HG03354 (cell line): ENCODE measurements at regions not wholly inside any gene's neighbourhood (a gene's known extent, or its start where the extent isn't known, plus 50 kb on each side); places are given as distances from the start of the nearest gene placed in this dataset.

ENCODE experiments used
- ATAC-seq: cut with Tn5 transposase; IDR thresholded peaks from one replicate; pipeline ENCODE4 v1.9.1; 2021; ENCODE audit warnings: mild to moderate bottlenecking; ENCODE audit not compliant: unreplicated experiment, poor library complexity, severe bottlenecking

- peak; percentile 37 for ATAC-seq
Measured at GRCh38 chr2:180442860-180443644, 436.0 kb upstream of the CWC22 start.

GRCh38 chr2:180419212-180419611 is 412.1 kb upstream of the CWC22 start:
- ATAC-seq = no peak

GRCh38 chr2:180416627-180417026 is 409.5 kb upstream of the CWC22 start:
- no peak for ATAC-seq

- ATAC-seq = no peak
Measured at GRCh38 chr2:180413336-180413735, 406.2 kb upstream of the CWC22 start.

GRCh38 chr2:180412219-180412618 is 405.1 kb upstream of the CWC22 start:
- ATAC-seq = no peak

- ATAC-seq = peak; percentile 92
Measured at GRCh38 chr2:180411661-180412060, 404.6 kb upstream of the CWC22 start.

GRCh38 chr2:180406687-180407086 is 399.6 kb upstream of the CWC22 start:
- no peak for ATAC-seq

GRCh38 chr2:180405520-180405919 is 398.4 kb upstream of the CWC22 start:
- ATAC-seq = no peak

GRCh38 chr2:180394305-180394704 is 387.2 kb upstream of the CWC22 start:
- no peak for ATAC-seq

GRCh38 chr2:180385601-180386201 is 378.6 kb upstream of the CWC22 start:
- ATAC-seq = no peak

- no peak for ATAC-seq
Measured at GRCh38 chr2:180376066-180376465, 369.0 kb upstream of the CWC22 start.

GRCh38 chr2:180374502-180375281 is 367.6 kb upstream of the CWC22 start:
- no peak for ATAC-seq

- ATAC-seq = no peak
Measured at GRCh38 chr2:180370511-180371205, 363.6 kb upstream of the CWC22 start.

- no peak for ATAC-seq
Measured at GRCh38 chr2:180368881-180369280, 361.8 kb upstream of the CWC22 start.

- ATAC-seq = no peak
Measured at GRCh38 chr2:180367815-180368214, 360.7 kb upstream of the CWC22 start.

- ATAC-seq = no peak
Measured at GRCh38 chr2:180366481-180366880, 359.4 kb upstream of the CWC22 start.

GRCh38 chr2:180364719-180365118 is 357.6 kb upstream of the CWC22 start:
- no peak for ATAC-seq

- peak; percentile 47 for ATAC-seq
Measured at GRCh38 chr2:180360283-180360618, 353.2 kb upstream of the CWC22 start.

GRCh38 chr2:180359522-180360282 is 352.6 kb upstream of the CWC22 start:
- ATAC-seq = peak; percentile 97

GRCh38 chr2:180358458-180358857 is 351.4 kb upstream of the CWC22 start:
- no peak for ATAC-seq
